NCI-H748 (cell line): ENCODE measurements at regions not wholly inside any gene's neighbourhood (a gene's known extent, or its start where the extent isn't known, plus 50 kb on each side); places are given as distances from the start of the nearest gene placed in this dataset.
"Not testable (repeated sequence)": the region's sequence is repeated elsewhere in the genome, so short reads cannot be mapped to it uniquely, and the experiment has no call there.

ENCODE experiments used
- DNase-seq: peaks from one replicate; lab custom pipeline; 2025; ENCODE audit not compliant: unreplicated experiment; lab: John Stamatoyannopoulos, UW

GRCh38 chr5:130624805-130625204 is 540.3 kb downstream of the HINT1 start:
- DNase-seq, result no peak

- no peak for DNase-seq
Observed at GRCh38 chr5:130616161-130616560, 548.9 kb downstream of the HINT1 start.

- DNase-seq, result peak; percentile 91
Observed at GRCh38 chr5:130605234-130605633, 559.8 kb downstream of the HINT1 start.

GRCh38 chr5:130596647-130597046 is 568.4 kb downstream of the HINT1 start:
- not testable (repeated sequence) for DNase-seq

- DNase-seq, result no peak
Observed at GRCh38 chr5:130580264-130580663, 584.8 kb downstream of the HINT1 start.

- no peak for DNase-seq
Observed at GRCh38 chr5:130578354-130578753, 586.7 kb downstream of the HINT1 start.

- DNase-seq, result peak; percentile 19
Observed at GRCh38 chr5:130571076-130571475, 594.0 kb downstream of the HINT1 start.

GRCh38 chr5:130568791-130569190 is 596.3 kb downstream of the HINT1 start:
- peak; percentile 15 for DNase-seq

GRCh38 chr5:130555429-130555828 is 609.6 kb downstream of the HINT1 start:
- peak; percentile 49 for DNase-seq

GRCh38 chr5:130550562-130550928 is 614.5 kb downstream of the HINT1 start:
- DNase-seq, result no peak

- no peak for DNase-seq
Observed at GRCh38 chr5:130549884-130550561, 615.0 kb downstream of the HINT1 start.

- no peak for DNase-seq
Observed at GRCh38 chr5:130546211-130546610, 618.8 kb downstream of the HINT1 start.

GRCh38 chr5:130545291-130545690 is 619.8 kb downstream of the HINT1 start:
- DNase-seq, result peak; percentile 43

GRCh38 chr5:130541617-130542221 is 623.3 kb downstream of the HINT1 start:
- no peak for DNase-seq

- DNase-seq, result no peak
Observed at GRCh38 chr5:130536691-130537090, 628.4 kb downstream of the HINT1 start.

- DNase-seq, result no peak
Observed at GRCh38 chr5:130532786-130533185, 628.5 kb downstream of the CHSY3 start.

GRCh38 chr5:130529511-130530485 is 625.5 kb downstream of the CHSY3 start:
- DNase-seq, result no peak

- DNase-seq, result no peak
Observed at GRCh38 chr5:130529111-130529510, 624.8 kb downstream of the CHSY3 start.

- DNase-seq, result no peak
Observed at GRCh38 chr5:130528474-130528873, 624.2 kb downstream of the CHSY3 start.

- peak; percentile 65 for DNase-seq
Observed at GRCh38 chr5:130526708-130527107, 622.4 kb downstream of the CHSY3 start.

GRCh38 chr5:130520211-130520610 is 615.9 kb downstream of the CHSY3 start:
- DNase-seq, result no peak
